ENCODE measurements at regions not wholly inside any gene's neighbourhood (a gene's known extent, or its start where the extent isn't known, plus 50 kb on each side); places are given as distances from the start of the nearest gene placed in this dataset.

DNA sequence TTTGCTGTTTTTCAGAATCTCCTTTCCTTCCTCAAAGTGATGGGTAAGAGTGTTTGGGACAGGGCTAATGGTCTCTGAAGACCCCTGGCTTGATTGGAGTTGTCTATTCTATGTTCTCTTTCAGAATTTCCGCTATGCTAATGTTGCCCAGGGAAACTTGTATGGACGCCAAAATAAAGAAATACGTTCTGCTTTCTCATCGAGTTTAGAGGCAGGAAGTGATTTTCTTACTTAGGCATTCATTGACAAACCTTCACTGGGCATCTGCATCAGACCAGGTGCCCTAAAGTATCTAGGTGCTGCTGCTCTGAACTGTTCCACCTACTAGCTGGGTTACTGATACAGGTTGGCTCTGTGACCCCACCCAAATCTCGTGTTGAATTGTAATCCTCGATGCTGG lies 787.9 kb upstream of the EEF2KMT start:
- TF ChIP-seq ARNT (IDR thresholded peaks at IDR 0.05) = no peak
- no peak for TF ChIP-seq ZNF384 (IDR thresholded peaks at IDR 0.05)
- TF ChIP-seq, protein P1, sequence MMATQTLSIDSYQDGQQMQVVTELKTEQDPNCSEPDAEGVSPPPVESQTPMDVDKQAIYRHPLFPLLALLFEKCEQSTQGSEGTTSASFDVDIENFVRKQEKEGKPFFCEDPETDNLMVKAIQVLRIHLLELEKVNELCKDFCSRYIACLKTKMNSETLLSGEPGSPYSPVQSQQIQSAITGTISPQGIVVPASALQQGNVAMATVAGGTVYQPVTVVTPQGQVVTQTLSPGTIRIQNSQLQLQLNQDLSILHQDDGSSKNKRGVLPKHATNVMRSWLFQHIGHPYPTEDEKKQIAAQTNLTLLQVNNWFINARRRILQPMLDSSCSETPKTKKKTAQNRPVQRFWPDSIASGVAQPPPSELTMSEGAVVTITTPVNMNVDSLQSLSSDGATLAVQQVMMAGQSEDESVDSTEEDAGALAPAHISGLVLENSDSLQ (IDR thresholded peaks at IDR 0.05) = no peak
- TF ChIP-seq LEF1 (IDR thresholded peaks at IDR 0.05; ENCODE audit: borderline replicate concordance) = no peak
